TTC549 (cell line): ENCODE measurements at regions not wholly inside any gene's neighbourhood (a gene's known extent, or its start where the extent isn't known, plus 50 kb on each side); places are given as distances from the start of the nearest gene placed in this dataset.

Experiments
- FAIRE-seq: peaks from 2 replicates; lab custom pipeline; 2012; peaks lifted over from hg19 to GRCh38; lab: Jason Lieb, UNC

- FAIRE-seq, result no peak
Observed at GRCh38 chr12:77210724-77211123, 145.4 kb upstream of the E2F7 start.

- no peak for FAIRE-seq
Observed at GRCh38 chr12:77204083-77204482, 138.7 kb upstream of the E2F7 start.

GRCh38 chr12:77202457-77203060 lies 137.2 kb upstream of the E2F7 start:
- FAIRE-seq, result no peak

GRCh38 chr12:77189901-77190416 lies 124.6 kb upstream of the E2F7 start:
- no peak for FAIRE-seq

GRCh38 chr12:77189458-77189857 lies 124.1 kb upstream of the E2F7 start:
- FAIRE-seq, result no peak

- FAIRE-seq, result no peak
Observed at GRCh38 chr12:77179515-77179914, 114.1 kb upstream of the E2F7 start.

- no peak for FAIRE-seq
Observed at GRCh38 chr12:77167801-77168200, 102.4 kb upstream of the E2F7 start.

- no peak for FAIRE-seq
Observed at GRCh38 chr12:77166696-77167095, 101.3 kb upstream of the E2F7 start.

- no peak for FAIRE-seq
Observed at GRCh38 chr12:77163074-77164038, 98.0 kb upstream of the E2F7 start.

GRCh38 chr12:77161944-77162343 lies 96.6 kb upstream of the E2F7 start:
- FAIRE-seq, result no peak

GRCh38 chr12:77160931-77161330 lies 95.6 kb upstream of the E2F7 start:
- FAIRE-seq, result no peak

- FAIRE-seq, result no peak
Observed at GRCh38 chr12:77153706-77154105, 88.3 kb upstream of the E2F7 start.

GRCh38 chr12:77152623-77153193 lies 87.3 kb upstream of the E2F7 start:
- FAIRE-seq, result no peak

- no peak for FAIRE-seq
Observed at GRCh38 chr12:77151030-77151429, 85.7 kb upstream of the E2F7 start.

- no peak for FAIRE-seq
Observed at GRCh38 chr12:77133566-77133965, 68.2 kb upstream of the E2F7 start.

GRCh38 chr12:77131977-77132490 lies 66.7 kb upstream of the E2F7 start:
- no peak for FAIRE-seq

GRCh38 chr12:77130193-77130592 lies 64.8 kb upstream of the E2F7 start:
- no peak for FAIRE-seq

- no peak for FAIRE-seq
Observed at GRCh38 chr12:77124767-77125166, 59.4 kb upstream of the E2F7 start.

GRCh38 chr12:77122661-77123060 lies 57.3 kb upstream of the E2F7 start:
- no peak for FAIRE-seq

- no peak for FAIRE-seq
Observed at GRCh38 chr12:77122236-77122635, 56.9 kb upstream of the E2F7 start.

- FAIRE-seq, result no peak
Observed at GRCh38 chr12:77120156-77121085, 55.1 kb upstream of the E2F7 start.

GRCh38 chr12:77118696-77119095 lies 53.3 kb upstream of the E2F7 start:
- FAIRE-seq, result no peak
